Stimulated activated memory B cell treated with anti-CD40 and anti-IgM and Interleukin-4, amounts not matched to agents 10 μg/mL and 1 μg/mL and 100 μg/mL, for 72 hours (primary cell): ENCODE measurements at regions not wholly inside any gene's neighbourhood (a gene's known extent, or its start where the extent isn't known, plus 50 kb on each side); places are given as distances from the start of the nearest gene placed in this dataset.

ENCODE experiments used
- ATAC-seq: fragments of 150-1000 bp; cut with Tn5 transposase; 2 replicates; pipeline ENCODE4 v1.10.0; 2021
- H3K27ac Mint-ChIP-seq: one replicate; pipeline ENCODE4 v1.8.0; 2022; ENCODE audit warnings: mild to moderate bottlenecking, mixed read lengths
- H3K27me3 Mint-ChIP-seq: one replicate; pipeline ENCODE4 v1.8.0; 2022; ENCODE audit warnings: mixed read lengths
- H3K36me3 Mint-ChIP-seq: one replicate; pipeline ENCODE4 v1.8.0; 2022; ENCODE audit warnings: mixed read lengths
- H3K4me1 Mint-ChIP-seq: one replicate; pipeline ENCODE4 v1.8.0; 2022; ENCODE audit warnings: mixed read lengths
- H3K4me3 Mint-ChIP-seq: one replicate; pipeline ENCODE4 v1.8.0; 2022; ENCODE audit warnings: mild to moderate bottlenecking, moderate library complexity, mixed read lengths
- H3K9me3 Mint-ChIP-seq: one replicate; pipeline ENCODE4 v1.8.0; 2022; ENCODE audit warnings: mixed read lengths

- H3K4me3 Mint-ChIP-seq, result no peak overlapping the region
Measured at GRCh38 chr5:120052916-120053828, 410.9 kb upstream of the PRR16 start.

DNA sequence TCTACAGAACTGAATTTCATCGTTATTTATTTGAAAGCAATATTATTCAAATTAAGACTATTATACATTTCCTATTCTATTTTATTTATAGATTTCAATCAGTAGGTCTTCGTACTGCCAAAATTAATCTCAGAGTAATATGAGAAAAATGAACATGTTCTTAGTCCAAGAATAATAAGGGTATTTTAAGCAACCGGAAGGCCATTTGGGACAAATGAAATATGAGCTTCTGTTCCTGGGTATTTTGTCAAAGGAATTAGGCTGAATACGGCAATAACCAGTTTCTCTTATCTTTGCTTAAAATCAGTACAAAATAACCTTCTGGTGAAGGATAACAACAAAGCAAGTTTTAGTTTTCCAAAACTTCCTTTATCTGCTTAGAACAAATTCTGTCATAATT, 410.3 kb upstream of the PRR16 start:
- Mint-ChIP-seq H3K4me3 (no peak overlapping the region), H3K27ac (no peak overlapping the region), H3K9me3 (no peaks in the 10 kb centered on the region), H3K27me3 (no peaks in the 10 kb centered on the region), H3K4me1 (no peaks in the 10 kb centered on the region), H3K36me3 (no peaks in the 10 kb centered on the region)
- no peak for ATAC-seq

More at GRCh38 chr5:120052916-120053828, 410.9 kb upstream of the PRR16 start:
- Mint-ChIP-seq H3K9me3 (no peaks in the 10 kb centered on the region), H3K4me1 (no peaks in the 10 kb centered on the region), H3K27ac (no peak overlapping the region), H3K36me3 (no peaks in the 10 kb centered on the region), H3K27me3 (no peaks in the 10 kb centered on the region)
- ATAC-seq, result no peak

DNA sequence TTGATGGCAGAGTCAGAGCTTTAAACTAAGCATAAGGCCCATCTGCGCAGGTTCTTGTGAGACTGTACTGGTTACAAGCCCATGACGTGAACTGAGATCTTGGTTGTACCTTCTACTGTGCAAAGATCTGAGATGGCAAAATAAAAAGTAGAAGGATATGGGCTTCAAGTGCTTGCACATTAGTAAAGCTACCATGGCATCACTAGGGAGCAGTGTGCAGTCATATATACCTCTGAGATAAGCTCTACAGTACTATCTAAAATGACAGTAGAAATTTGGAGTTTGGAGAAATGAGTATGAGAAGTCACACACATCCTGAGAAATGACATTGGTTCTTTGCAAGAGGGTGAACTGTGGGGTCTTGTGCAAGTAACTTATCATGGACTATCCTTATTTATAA, 408.2 kb upstream of the PRR16 start:
- H3K9me3 Mint-ChIP-seq, result peaks cover 1% of the 10 kb centered on the region
- no peaks in the 10 kb centered on the region for H3K36me3 Mint-ChIP-seq
- no peak overlapping the region for H3K4me3 Mint-ChIP-seq
- H3K27ac Mint-ChIP-seq, result no peak overlapping the region
- ATAC-seq, result no peak
- H3K4me1 Mint-ChIP-seq, result no peaks in the 10 kb centered on the region
- H3K27me3 Mint-ChIP-seq, result no peaks in the 10 kb centered on the region

GRCh38 chr5:120062515-120062917, 401.6 kb upstream of the PRR16 start:
- H3K36me3 Mint-ChIP-seq, result no peaks in the 10 kb centered on the region
- no peak overlapping the region for H3K27ac Mint-ChIP-seq
- no peak overlapping the region for H3K4me3 Mint-ChIP-seq
- H3K27me3 Mint-ChIP-seq, result no peaks in the 10 kb centered on the region
- no peak for ATAC-seq
- H3K9me3 Mint-ChIP-seq, result peaks cover 2% of the 10 kb centered on the region
- H3K4me1 Mint-ChIP-seq, result no peaks in the 10 kb centered on the region

GRCh38 chr5:120072068-120072761, 391.9 kb upstream of the PRR16 start:
- ATAC-seq, result no peak
- no peaks in the 10 kb centered on the region for H3K27me3 Mint-ChIP-seq
- H3K27ac Mint-ChIP-seq, result no peak overlapping the region
- H3K4me3 Mint-ChIP-seq, result no peak overlapping the region
- no peaks in the 10 kb centered on the region for H3K36me3 Mint-ChIP-seq
- H3K9me3 Mint-ChIP-seq, result no peaks in the 10 kb centered on the region
- no peaks in the 10 kb centered on the region for H3K4me1 Mint-ChIP-seq

DNA sequence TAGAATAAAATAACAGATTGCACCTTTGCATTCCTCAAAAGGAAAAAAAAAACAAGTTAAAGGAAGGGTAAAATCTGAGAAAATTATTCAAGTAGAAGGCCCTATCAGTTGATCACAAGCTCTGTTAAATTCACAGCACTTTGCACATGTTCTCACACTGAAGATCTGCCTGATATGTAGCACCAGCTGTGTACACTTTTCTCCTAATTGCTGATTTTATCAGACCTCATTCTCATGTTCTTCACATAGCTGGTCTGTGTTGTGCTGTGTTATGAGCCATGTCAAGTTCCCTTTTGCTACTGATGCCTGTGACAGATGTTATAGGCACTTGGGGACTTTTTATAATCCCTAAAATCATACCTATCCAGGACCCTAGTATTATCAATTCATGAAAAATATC, 390.4 kb upstream of the PRR16 start:
- Mint-ChIP-seq H3K4me1 (no peaks in the 10 kb centered on the region), H3K36me3 (no peaks in the 10 kb centered on the region), H3K4me3 (no peak overlapping the region), H3K9me3 (no peaks in the 10 kb centered on the region), H3K27ac (no peak overlapping the region), H3K27me3 (no peaks in the 10 kb centered on the region)
- no peak for ATAC-seq

GRCh38 chr5:120080781-120081180, 383.3 kb upstream of the PRR16 start:
- Mint-ChIP-seq H3K9me3 (no peaks in the 10 kb centered on the region), H3K36me3 (no peaks in the 10 kb centered on the region), H3K4me3 (no peak overlapping the region), H3K27ac (no peak overlapping the region), H3K27me3 (no peaks in the 10 kb centered on the region), H3K4me1 (no peaks in the 10 kb centered on the region)
- ATAC-seq, result no peak

DNA sequence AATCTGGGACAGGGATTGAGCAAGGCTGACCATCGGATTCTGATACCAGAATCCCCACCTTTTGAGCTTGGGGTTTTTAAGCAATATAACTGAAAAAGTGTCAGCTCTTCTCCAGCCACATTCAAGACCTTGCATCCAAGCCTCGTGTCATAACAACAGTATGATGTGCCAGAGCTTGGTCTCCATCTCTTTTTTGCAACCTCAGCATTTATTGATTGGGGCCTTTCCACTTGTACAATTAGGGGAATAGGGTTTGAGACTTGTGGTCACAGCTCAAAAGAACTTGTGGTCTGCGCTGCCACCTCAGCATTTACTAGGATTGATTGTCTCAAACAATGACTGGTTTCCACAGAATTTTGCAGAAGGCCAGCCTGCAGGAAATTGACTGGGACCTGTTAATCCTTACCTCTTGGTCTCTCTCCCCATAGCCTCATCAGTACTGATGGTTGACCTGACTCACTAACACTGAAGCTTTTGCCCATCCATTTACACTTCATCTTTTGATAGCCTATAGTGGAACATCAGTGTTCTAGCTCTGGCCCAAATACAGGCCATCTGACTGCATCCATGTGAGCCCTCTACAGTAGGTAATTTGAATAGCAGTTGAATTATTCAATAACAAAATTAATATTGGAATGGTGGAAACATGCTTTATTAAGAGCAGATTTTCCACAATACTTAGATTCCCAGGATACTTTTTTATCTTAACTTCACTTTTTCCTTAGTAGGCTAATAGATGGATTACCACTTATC, 381.6 kb upstream of the PRR16 start:
- Mint-ChIP-seq H3K4me1 (no peaks in the 10 kb centered on the region), H3K9me3 (no peaks in the 10 kb centered on the region), H3K36me3 (no peaks in the 10 kb centered on the region), H3K27me3 (no peaks in the 10 kb centered on the region), H3K27ac (no peak overlapping the region), H3K4me3 (no peak overlapping the region)
- no peak for ATAC-seq

DNA sequence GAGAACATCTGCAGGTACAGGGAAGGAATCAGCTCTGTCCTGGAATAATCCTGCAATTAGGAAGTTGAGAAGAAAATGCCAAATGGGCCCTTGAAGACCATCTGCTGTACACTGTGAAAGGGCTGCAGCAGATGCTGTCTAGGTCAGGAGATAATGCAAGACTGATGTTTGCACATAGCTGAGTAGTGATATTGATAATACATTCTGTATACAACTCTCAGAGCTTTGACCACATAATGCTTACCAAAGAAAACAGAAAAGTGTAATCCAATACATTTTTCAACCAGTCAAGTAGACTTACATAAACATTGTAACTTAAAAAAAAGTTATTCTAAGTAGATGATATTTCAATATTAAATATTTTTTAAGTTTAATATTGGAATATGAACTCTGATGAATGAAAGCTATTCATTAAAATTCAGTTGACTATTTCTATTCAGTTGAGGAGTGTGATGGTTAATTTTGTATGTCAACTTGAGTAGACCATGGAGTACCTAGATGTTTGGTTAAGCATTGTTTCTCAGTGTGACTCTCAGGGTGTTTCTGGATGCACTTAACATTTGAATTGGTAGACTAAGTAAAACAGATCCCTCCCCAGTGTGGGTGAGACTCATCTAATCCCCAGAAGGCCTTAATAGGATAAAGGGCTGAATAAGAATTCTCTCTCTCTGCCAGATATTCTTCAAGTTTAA, 380.1 kb upstream of the PRR16 start:
- no peak overlapping the region for H3K27ac Mint-ChIP-seq
- no peaks in the 10 kb centered on the region for H3K9me3 Mint-ChIP-seq
- no peaks in the 10 kb centered on the region for H3K4me1 Mint-ChIP-seq
- H3K27me3 Mint-ChIP-seq, result no peaks in the 10 kb centered on the region
- no peaks in the 10 kb centered on the region for H3K36me3 Mint-ChIP-seq
- no peak overlapping the region for H3K4me3 Mint-ChIP-seq
- ATAC-seq, result no peak

GRCh38 chr5:120084543-120084870, 379.6 kb upstream of the PRR16 start:
- no peaks in the 10 kb centered on the region for H3K36me3 Mint-ChIP-seq
- no peak for ATAC-seq
- H3K4me3 Mint-ChIP-seq, result no peak overlapping the region
- no peaks in the 10 kb centered on the region for H3K4me1 Mint-ChIP-seq
- no peak overlapping the region for H3K27ac Mint-ChIP-seq
- H3K27me3 Mint-ChIP-seq, result no peaks in the 10 kb centered on the region
- H3K9me3 Mint-ChIP-seq, result no peaks in the 10 kb centered on the region

DNA sequence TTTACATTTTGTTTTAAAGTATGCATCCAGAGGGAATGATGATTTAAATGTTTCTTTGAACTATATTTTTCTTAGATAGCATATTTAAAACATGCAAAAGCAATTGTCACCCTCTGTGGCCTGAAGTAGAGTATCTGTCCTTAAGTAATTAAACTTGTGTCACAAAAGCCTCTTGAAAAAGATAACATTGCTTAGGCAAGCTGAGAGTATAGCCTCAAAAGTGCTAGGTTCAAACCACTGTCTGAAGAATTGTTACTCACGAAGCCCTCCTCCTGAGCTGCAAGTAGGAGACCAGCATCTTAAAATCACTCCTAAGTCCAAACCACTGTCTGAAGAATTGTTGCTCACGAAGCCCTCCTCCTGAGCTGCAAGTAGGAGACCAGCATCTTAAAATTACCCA, 378.0 kb upstream of the PRR16 start:
- H3K27me3 Mint-ChIP-seq, result no peaks in the 10 kb centered on the region
- H3K9me3 Mint-ChIP-seq, result no peaks in the 10 kb centered on the region
- no peak overlapping the region for H3K4me3 Mint-ChIP-seq
- no peak for ATAC-seq
- no peaks in the 10 kb centered on the region for H3K4me1 Mint-ChIP-seq
- H3K27ac Mint-ChIP-seq, result no peak overlapping the region
- no peaks in the 10 kb centered on the region for H3K36me3 Mint-ChIP-seq

- no peak overlapping the region for H3K27ac Mint-ChIP-seq
- no peaks in the 10 kb centered on the region for H3K4me1 Mint-ChIP-seq
- no peak for ATAC-seq
- no peak overlapping the region for H3K4me3 Mint-ChIP-seq
- no peaks in the 10 kb centered on the region for H3K36me3 Mint-ChIP-seq
- no peaks in the 10 kb centered on the region for H3K27me3 Mint-ChIP-seq
- H3K9me3 Mint-ChIP-seq, result no peaks in the 10 kb centered on the region
Measured at GRCh38 chr5:120088412-120088811, 375.7 kb upstream of the PRR16 start.

DNA sequence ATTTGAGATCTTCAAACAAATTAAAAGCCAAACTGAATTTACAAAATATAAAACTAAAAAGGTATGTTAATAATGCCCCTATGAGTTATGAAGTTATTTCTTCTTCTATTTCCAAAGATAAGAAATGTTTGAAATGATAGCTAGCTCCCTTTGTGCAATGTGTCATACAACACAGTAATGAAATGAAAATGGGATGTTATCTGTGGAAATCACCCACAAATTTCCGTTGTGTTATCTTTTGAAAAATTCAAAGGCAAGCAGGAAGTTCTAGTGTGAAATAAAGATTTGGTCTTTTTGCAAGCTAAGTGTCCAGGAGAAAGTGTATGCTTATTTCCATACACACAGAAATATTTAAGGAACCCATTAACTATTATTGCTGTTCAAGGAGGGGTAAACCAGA, 375.3 kb upstream of the PRR16 start:
- no peaks in the 10 kb centered on the region for H3K36me3 Mint-ChIP-seq
- no peaks in the 10 kb centered on the region for H3K27me3 Mint-ChIP-seq
- no peak for ATAC-seq
- no peaks in the 10 kb centered on the region for H3K9me3 Mint-ChIP-seq
- no peak overlapping the region for H3K27ac Mint-ChIP-seq
- H3K4me1 Mint-ChIP-seq, result no peaks in the 10 kb centered on the region
- no peak overlapping the region for H3K4me3 Mint-ChIP-seq

GRCh38 chr5:120091376-120091948, 372.6 kb upstream of the PRR16 start:
- no peak overlapping the region for H3K4me3 Mint-ChIP-seq
- ATAC-seq, result no peak
- no peaks in the 10 kb centered on the region for H3K4me1 Mint-ChIP-seq
- no peaks in the 10 kb centered on the region for H3K36me3 Mint-ChIP-seq
- H3K9me3 Mint-ChIP-seq, result no peaks in the 10 kb centered on the region
- H3K27me3 Mint-ChIP-seq, result no peaks in the 10 kb centered on the region
- no peak overlapping the region for H3K27ac Mint-ChIP-seq

DNA sequence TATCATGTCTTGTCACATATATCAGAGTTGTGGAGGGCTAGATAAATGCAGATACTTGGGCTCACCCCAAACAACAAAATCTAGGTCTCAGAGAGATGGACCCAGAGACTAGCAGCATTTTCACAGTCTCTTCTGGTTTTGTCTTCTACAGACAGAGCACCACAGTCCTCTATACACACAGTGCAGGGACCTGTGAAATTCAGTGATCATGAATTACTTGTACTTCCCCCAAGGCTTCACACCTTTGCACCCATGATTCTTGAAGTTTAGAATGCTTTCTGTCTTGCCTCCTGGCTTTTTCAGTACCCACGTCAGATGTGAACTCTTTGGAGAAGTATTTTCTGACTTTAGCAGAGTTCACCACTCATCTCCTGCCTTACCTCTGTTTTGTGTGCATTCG, 371.5 kb upstream of the PRR16 start:
- Mint-ChIP-seq H3K4me1 (no peaks in the 10 kb centered on the region), H3K4me3 (no peak overlapping the region), H3K9me3 (no peaks in the 10 kb centered on the region), H3K27ac (no peak overlapping the region), H3K27me3 (no peaks in the 10 kb centered on the region), H3K36me3 (no peaks in the 10 kb centered on the region)
- ATAC-seq, result no peak
